Hepatocyte (in vitro differentiated cells): ENCODE measurements at regions not wholly inside any gene's neighbourhood (a gene's known extent, or its start where the extent isn't known, plus 50 kb on each side); places are given as distances from the start of the nearest gene placed in this dataset.

ENCODE experiments used
- CTCF ChIP-seq: fragments of 200-600 bp; sonication (generic); IDR thresholded peaks from 2 replicates; pipeline ENCODE4 v1.5.1; 2016; ENCODE audit warnings: antibody characterized with exemption, mild to moderate bottlenecking; ENCODE audit not compliant: poor library complexity
- EZH2 ChIP-seq: fragments of 200-600 bp; sonication (generic); IDR thresholded peaks from 2 replicates; pipeline ENCODE4 v1.6.1; 2016; ENCODE audit warnings: antibody characterized with exemption, mild to moderate bottlenecking, borderline replicate concordance

DNA sequence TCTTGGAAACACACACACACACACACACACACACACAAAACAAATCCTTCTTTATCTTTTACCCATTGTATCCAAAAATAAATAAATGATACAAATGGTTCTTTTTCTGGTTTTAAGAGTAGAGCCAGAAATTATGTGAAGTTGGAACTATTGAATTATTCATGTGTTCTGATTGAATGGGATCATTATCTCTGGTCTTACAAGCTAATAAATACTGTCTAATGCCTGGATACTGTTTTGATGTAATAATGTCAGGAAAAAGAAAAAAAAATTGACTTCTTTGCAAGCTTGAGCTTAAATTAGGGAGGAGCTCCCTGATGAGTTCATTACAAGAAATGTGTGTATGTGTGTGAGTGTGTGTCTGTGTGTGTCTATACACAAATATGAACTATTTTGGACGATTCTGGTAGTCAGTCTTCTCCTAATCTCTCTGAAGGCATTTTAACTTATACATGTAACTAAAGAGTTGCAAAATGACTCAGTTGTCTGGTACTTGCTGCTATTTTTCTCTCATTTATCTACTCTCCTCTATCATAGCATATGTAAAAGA is 507.2 kb upstream of the AGTR1 start:
- TF ChIP-seq CTCF (no peak), EZH2 (no peak)
